ENCODE measurements at regions not wholly inside any gene's neighbourhood (a gene's known extent, or its start where the extent isn't known, plus 50 kb on each side); places are given as distances from the start of the nearest gene placed in this dataset.

DNA sequence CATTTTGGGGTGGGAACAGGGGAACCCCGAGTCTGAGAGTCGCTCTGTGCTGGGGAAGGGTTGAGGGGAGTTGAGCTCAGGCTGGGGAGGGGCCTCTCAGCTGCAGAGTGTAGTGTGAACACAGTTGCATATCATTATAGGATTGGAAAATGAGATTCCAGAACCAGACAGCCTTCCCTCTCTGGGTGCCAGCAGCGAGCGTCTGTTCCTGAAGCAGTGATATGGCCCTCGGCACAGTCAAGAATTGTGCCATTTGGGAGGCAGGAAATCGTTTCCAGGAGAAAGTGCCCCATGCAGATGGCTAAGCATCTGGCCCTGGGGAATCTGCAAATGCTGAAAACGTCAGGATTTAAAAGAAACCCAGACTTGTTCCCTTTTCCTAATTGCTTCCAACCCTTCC lies 70.4 kb upstream of the SFSWAP start:
- DNase-seq (ENCODE audit: low read depth in 1 of 2, low spot score in 1 of 2), result no peak

DNA sequence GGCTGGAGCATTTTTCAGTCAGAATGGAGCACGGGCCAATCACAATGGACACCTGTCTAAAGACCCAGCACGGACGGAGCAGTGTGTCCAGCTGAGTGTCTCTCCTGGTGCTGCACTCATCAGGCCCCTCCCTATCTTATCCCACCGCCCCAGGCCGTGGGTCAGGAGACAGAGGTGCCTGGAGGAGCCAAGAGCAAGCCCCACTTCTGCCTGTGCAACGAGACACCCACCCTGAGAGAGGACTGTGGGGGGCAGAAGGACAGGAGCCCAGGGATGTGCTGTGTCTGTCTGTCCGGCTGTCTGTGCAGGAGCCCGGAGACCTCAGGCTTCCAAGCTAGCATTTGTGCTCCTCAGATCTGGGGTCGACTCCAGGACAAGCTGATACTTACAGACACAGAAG lies 69.6 kb upstream of the SFSWAP start:
- Histone ChIP-seq H3K36me3 (no peaks in the 10 kb centered on the region), H3K9me3 (ENCODE audit: low read depth) (no peaks in the 10 kb centered on the region), H3K4me1 (ENCODE audit: low read depth) (no peaks in the 10 kb centered on the region), H3K27ac (no peak overlapping the region), H3K4me3 (no peak overlapping the region), H3K27me3 (no peaks in the 10 kb centered on the region)
- no peak for DNase-seq (ENCODE audit: low read depth in 1 of 2, low spot score in 1 of 2)
- no peak for TF ChIP-seq CTCF (IDR thresholded peaks at IDR 0.05; ENCODE audit: low read depth, low read length)

More for the DNA sequence above, 70.4 kb upstream of the SFSWAP start:
- no peak overlapping the region for H3K27ac ChIP-seq
- H3K27me3 ChIP-seq, result no peaks in the 10 kb centered on the region
- TF ChIP-seq CTCF (IDR thresholded peaks at IDR 0.05; ENCODE audit: low read depth, low read length), result no peak
- H3K9me3 ChIP-seq (ENCODE audit: low read depth), result no peaks in the 10 kb centered on the region
- no peak overlapping the region for H3K4me3 ChIP-seq
- H3K36me3 ChIP-seq, result no peaks in the 10 kb centered on the region
- no peaks in the 10 kb centered on the region for H3K4me1 ChIP-seq (ENCODE audit: low read depth)

- DNase-seq (ENCODE audit: low read depth in 1 of 2, low spot score in 1 of 2), result no peak
- H3K27me3 ChIP-seq, result no peaks in the 10 kb centered on the region
- H3K36me3 ChIP-seq, result no peaks in the 10 kb centered on the region
- H3K4me1 ChIP-seq (ENCODE audit: low read depth), result no peaks in the 10 kb centered on the region
- TF ChIP-seq CTCF (IDR thresholded peaks at IDR 0.05; ENCODE audit: low read depth, low read length), result no peak
- H3K27ac ChIP-seq, result no peak overlapping the region
- no peaks in the 10 kb centered on the region for H3K9me3 ChIP-seq (ENCODE audit: low read depth)
- H3K4me3 ChIP-seq, result no peak overlapping the region
Measured at GRCh38 chr12:131642101-131642540, 68.8 kb upstream of the SFSWAP start.

GRCh38 chr12:131642771-131643170 lies 68.1 kb upstream of the SFSWAP start:
- DNase-seq (ENCODE audit: low read depth in 1 of 2, low spot score in 1 of 2), result no peak
- Histone ChIP-seq H3K9me3 (ENCODE audit: low read depth) (no peaks in the 10 kb centered on the region), H3K4me1 (ENCODE audit: low read depth) (no peaks in the 10 kb centered on the region), H3K36me3 (no peaks in the 10 kb centered on the region), H3K27ac (no peak overlapping the region), H3K27me3 (no peaks in the 10 kb centered on the region), H3K4me3 (no peak overlapping the region)
- no peak for TF ChIP-seq CTCF (IDR thresholded peaks at IDR 0.05; ENCODE audit: low read depth, low read length)

DNA sequence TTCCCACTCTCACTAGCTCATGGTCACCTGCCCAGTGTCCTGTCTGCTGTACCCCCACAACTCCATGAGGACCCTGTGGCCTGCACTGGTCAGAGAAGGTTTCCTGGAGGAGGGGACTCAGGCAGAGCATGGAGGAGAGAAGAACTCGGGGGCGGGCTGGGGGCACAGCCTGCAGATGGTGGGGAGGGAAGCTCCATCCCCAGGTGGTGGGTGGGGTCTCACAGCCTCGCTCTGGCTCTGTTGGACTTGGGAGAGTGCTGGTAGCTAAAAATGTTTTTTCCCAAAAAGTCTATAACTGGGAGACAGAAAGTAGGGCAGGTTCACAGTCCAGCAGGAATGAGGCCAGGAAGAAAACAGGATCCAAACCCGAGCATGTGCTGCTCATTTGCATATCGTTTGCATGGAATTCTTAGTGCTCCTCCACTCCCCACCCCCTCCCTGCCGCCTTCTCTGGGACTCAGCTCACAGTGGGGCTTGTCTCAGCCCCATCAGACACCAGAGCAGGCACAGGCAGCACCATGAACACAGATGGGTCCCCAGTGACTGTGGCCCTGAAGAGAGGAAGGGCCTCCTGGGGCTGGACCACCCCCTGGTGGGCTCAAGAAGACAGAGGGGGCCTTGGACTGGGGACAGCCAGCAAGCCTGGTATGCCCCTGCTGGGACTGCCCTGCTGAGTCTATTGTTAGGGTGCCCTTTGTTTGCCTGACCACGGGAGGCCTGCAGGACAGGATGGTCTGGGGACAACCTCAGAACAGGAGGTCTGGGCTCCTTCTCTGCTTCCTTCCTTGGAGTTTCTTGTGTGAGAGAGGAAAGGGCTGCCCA lies 67.0 kb upstream of the SFSWAP start:
- no peaks in the 10 kb centered on the region for H3K9me3 ChIP-seq (ENCODE audit: low read depth)
- H3K27ac ChIP-seq, result no peak overlapping the region
- no peak for TF ChIP-seq CTCF (IDR thresholded peaks at IDR 0.05; ENCODE audit: low read depth, low read length)
- H3K36me3 ChIP-seq, result no peaks in the 10 kb centered on the region
- H3K27me3 ChIP-seq, result no peaks in the 10 kb centered on the region
- H3K4me1 ChIP-seq (ENCODE audit: low read depth), result no peaks in the 10 kb centered on the region
- no peak for DNase-seq (ENCODE audit: low read depth in 1 of 2, low spot score in 1 of 2)
- no peak overlapping the region for H3K4me3 ChIP-seq
